Tibial nerve (tissue), 4 donors: ENCODE measurements at regions not wholly inside any gene's neighbourhood (a gene's known extent, or its start where the extent isn't known, plus 50 kb on each side); places are given as distances from the start of the nearest gene placed in this dataset.
"Not testable (repeated sequence)": the region's sequence is repeated elsewhere in the genome, so short reads cannot be mapped to it uniquely, and the experiment has no call there.

Experiments
- DNase-seq, 2 donors: peaks; one replicate each; pipeline ENCODE4 v3.0.0-alpha.2; 2019; ENCODE audit warnings: low spot score in 2 of 2
- H3K27ac ChIP-seq, 4 donors: fragments of 200-600 bp; sonication (generic) in 3 of 4; one replicate each; pipeline ENCODE4 v1.5.1; 2017 to 2019; ENCODE audit warnings: mild to moderate bottlenecking in 1 of 4
- H3K27me3 ChIP-seq, 2 donors: fragments of 200-600 bp; sonication (generic) in 1 of 2; one replicate each; pipeline versions ENCODE4 v1.5.1 to v1.6.0; 2017 to 2019
- H3K36me3 ChIP-seq, 3 donors: fragments of 200-600 bp; sonication (generic); one replicate each; pipeline ENCODE4 v1.5.1; 2018 to 2019
- H3K4me1 ChIP-seq, 4 donors: fragments of 200-600 bp; sonication (generic) in 3 of 4; one replicate each; pipeline ENCODE4 v1.5.1; 2017 to 2019
- H3K4me3 ChIP-seq, 4 donors: fragments of 200-600 bp; sonication (generic) in 3 of 4; one replicate each; pipeline ENCODE4 v1.5.1; 2017 to 2019; ENCODE audit warnings: mild to moderate bottlenecking in 1 of 4, moderate library complexity in 1 of 4
- H3K9me3 ChIP-seq, 4 donors: fragments of 200-600 bp; sonication (generic) in 3 of 4; one replicate each; pipeline ENCODE4 v1.5.1; 2017 to 2019
- EP300 ChIP-seq, 2 donors: sonication (generic); formaldehyde crosslinking; IDR thresholded peaks; one replicate each; pipeline ENCODE4 v1.6.1; 2017; ENCODE audit warnings: antibody characterized with exemption in 2 of 2, mild to moderate bottlenecking in 1 of 2
- POLR2A ChIP-seq, 2 donors: fragments of 450-650 bp; IDR thresholded peaks; one replicate each; pipeline ENCODE4 v1.6.1; 2017; ENCODE audit warnings: antibody characterized with exemption in 2 of 2, mild to moderate bottlenecking in 2 of 2, moderate library complexity in 2 of 2
- WGBS, 2 donors: methylation state at CpG; one replicate each; pipeline ENCODE4 v1.1.5; 2018; 5-methylcytosine and 5-hydroxymethylcytosine counted together
- TF ChIP-seq, protein P1 (sequence below), 5 experiments: fragments of 200-600 bp in 3 of 5; fragments of 450-650 bp in 2 of 5; sonication (generic) in 3 of 5; IDR thresholded peaks; one replicate each; pipeline ENCODE4 v1.5.1; 2016 to 2019; ENCODE audit warnings: antibody characterized with exemption in 5 of 5, mild to moderate bottlenecking in 3 of 5, moderate library complexity in 2 of 5

DNA sequence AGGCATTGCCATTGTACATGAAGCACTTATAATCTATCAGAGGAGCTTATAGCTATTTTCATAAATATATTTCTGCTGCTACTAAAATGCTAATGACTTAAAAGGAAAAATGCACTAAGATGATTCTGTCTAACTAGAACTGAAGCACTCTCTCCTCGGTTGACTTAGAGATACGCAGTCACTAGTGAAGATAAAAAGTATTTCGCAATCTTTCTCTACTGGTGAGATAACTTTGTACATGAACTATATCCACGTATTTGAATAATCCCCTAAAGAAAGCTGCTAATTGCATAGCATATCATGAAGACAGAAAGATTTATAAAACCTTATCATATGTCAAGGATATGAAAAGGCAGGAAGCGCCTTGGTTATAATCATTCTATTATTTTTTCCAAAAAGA lies 658.1 kb upstream of the PRMT6 start:
- Histone ChIP-seq H3K36me3 (no peaks in the 10 kb centered on the region), H3K27ac (no peak overlapping the region), H3K4me3 (no peak overlapping the region), H3K9me3 (no peaks in the 10 kb centered on the region), H3K27me3 (no peaks in the 10 kb centered on the region), H3K4me1 (no peaks in the 10 kb centered on the region)
- 82 to 85% methylated on average over 5 of the region's 5 CpGs for WGBS, 2 donors
- no peak for DNase-seq
- TF ChIP-seq EP300 (IDR thresholded peaks at IDR 0.05): no peak
- no peak for TF ChIP-seq POLR2A (IDR thresholded peaks at IDR 0.05)

DNA sequence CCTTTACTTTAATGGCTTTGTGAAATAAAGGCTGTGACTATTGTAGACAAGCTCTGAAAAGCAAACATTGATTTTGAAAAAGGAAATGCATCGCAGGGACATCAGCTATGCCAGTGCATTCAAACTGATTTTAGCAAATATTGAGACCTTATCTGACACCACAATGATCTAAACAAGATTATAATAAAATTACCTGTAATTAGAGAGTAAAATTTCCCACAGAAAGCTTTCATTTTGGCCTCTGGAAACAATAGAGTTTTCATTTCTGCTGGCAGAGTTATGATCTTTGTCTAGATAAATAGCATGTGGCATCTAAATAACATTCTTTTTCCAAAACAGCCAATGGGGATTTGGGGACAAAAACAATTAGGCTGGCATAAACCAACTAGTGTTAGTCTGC lies 650.4 kb upstream of the PRMT6 start:
- TF ChIP-seq, protein P1, sequence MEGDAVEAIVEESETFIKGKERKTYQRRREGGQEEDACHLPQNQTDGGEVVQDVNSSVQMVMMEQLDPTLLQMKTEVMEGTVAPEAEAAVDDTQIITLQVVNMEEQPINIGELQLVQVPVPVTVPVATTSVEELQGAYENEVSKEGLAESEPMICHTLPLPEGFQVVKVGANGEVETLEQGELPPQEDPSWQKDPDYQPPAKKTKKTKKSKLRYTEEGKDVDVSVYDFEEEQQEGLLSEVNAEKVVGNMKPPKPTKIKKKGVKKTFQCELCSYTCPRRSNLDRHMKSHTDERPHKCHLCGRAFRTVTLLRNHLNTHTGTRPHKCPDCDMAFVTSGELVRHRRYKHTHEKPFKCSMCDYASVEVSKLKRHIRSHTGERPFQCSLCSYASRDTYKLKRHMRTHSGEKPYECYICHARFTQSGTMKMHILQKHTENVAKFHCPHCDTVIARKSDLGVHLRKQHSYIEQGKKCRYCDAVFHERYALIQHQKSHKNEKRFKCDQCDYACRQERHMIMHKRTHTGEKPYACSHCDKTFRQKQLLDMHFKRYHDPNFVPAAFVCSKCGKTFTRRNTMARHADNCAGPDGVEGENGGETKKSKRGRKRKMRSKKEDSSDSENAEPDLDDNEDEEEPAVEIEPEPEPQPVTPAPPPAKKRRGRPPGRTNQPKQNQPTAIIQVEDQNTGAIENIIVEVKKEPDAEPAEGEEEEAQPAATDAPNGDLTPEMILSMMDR (IDR thresholded peaks at IDR 0.05): no peak
- TF ChIP-seq EP300 (IDR thresholded peaks at IDR 0.05): no peak
- TF ChIP-seq POLR2A (IDR thresholded peaks at IDR 0.05): no peak
- Histone ChIP-seq H3K4me3 (no peak overlapping the region), H3K27ac (no peak overlapping the region), H3K36me3 (no peaks in the 10 kb centered on the region), H3K4me1 (no peaks in the 10 kb centered on the region), H3K9me3 (no peaks in the 10 kb centered on the region), H3K27me3 (no peaks in the 10 kb centered on the region)
- WGBS, 2 donors: 53 to 62% methylated on average over 1 of the region's 1 CpG
- DNase-seq: no peak

DNA sequence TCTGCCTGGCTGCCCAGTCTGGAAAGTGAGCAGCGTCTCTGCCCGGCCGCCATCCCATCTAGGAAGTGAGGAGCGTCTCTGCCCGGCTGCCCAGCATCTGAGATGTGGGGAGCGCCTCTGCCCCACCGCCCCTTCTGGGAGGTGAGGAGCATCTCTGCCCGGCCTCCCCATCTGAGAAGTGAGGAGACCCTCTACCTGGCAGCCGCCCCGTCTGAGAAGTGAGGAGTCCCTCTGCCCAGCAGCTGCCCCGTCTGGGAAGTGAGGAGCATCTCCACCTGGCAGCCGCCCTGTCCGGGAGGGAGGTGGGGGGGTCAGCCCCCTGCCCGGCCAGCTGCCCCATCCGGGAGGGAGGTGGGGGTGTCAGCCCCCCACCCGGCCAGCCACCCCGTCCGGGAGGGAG lies 644.2 kb upstream of the PRMT6 start:
- H3K4me1 ChIP-seq, H3K27ac ChIP-seq, H3K4me3 ChIP-seq, DNase-seq, H3K9me3 ChIP-seq, H3K36me3 ChIP-seq, H3K27me3 ChIP-seq: not testable (repeated sequence)
- WGBS, 2 donors: 89 to 100% methylated on average over 4 to 7 of the region's 18 CpGs

DNA sequence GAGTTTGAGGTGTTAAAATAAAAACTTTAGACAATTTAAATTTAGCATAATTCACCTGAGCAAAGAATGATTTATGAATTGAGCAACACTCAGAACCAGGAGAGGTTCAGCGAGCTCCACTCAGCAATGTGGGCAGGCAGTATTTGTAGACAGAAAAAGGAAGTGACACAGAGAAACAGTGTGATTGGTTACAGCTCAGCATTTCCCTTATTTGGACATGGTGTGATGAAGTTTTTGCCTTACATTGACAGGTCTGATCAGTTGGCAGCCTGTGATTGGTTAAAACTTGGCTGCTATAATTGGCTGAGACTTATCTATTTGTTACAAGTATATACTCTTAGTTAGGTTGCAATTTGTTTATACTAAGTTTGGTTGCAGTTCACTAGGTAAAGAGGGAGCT lies 621.2 kb upstream of the PRMT6 start:
- no peak for TF ChIP-seq EP300 (IDR thresholded peaks at IDR 0.05)
- TF ChIP-seq, protein P1 (IDR thresholded peaks at IDR 0.05): no peak
- TF ChIP-seq POLR2A (IDR thresholded peaks at IDR 0.05): no peak
- WGBS, 2 donors: 84 to 100% methylated on average over 1 of the region's 1 CpG
- Histone ChIP-seq H3K4me3 (no peak overlapping the region), H3K4me1 (no peaks in the 10 kb centered on the region), H3K27me3 (no peaks in the 10 kb centered on the region), H3K9me3 (no peaks in the 10 kb centered on the region), H3K36me3 (no peaks in the 10 kb centered on the region), H3K27ac (no peak overlapping the region)
- no peak for DNase-seq

DNA sequence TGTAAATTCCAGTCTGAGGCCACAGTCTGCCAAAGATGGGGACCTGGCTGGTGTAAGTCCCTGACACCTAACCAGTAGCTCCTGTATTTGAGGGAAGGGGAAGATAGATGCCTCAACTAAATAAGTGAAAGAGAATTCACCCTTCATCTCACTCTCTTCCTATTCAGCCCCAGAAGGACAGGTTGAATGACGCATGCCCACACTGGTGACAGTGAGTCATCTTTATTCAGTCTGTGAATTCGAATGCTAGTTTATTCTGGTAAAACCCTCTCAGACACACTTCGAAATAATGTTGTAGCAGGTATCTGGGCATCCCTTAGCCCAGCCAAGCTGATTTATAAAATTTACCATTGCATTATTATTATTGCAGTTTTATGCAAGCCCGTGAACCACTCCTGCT lies 617.0 kb upstream of the PRMT6 start:
- 84 to 87% methylated on average over 4 of the region's 4 CpGs for WGBS, 2 donors
- Histone ChIP-seq H3K9me3 (no peaks in the 10 kb centered on the region), H3K36me3 (no peaks in the 10 kb centered on the region), H3K4me3 (no peak overlapping the region), H3K27me3 (no peaks in the 10 kb centered on the region), H3K4me1 (no peaks in the 10 kb centered on the region), H3K27ac (no peak overlapping the region)
- no peak for DNase-seq
- TF ChIP-seq, protein P1 (IDR thresholded peaks at IDR 0.05): no peak
- TF ChIP-seq EP300 (IDR thresholded peaks at IDR 0.05) (no peak), POLR2A (IDR thresholded peaks at IDR 0.05) (no peak)

DNA sequence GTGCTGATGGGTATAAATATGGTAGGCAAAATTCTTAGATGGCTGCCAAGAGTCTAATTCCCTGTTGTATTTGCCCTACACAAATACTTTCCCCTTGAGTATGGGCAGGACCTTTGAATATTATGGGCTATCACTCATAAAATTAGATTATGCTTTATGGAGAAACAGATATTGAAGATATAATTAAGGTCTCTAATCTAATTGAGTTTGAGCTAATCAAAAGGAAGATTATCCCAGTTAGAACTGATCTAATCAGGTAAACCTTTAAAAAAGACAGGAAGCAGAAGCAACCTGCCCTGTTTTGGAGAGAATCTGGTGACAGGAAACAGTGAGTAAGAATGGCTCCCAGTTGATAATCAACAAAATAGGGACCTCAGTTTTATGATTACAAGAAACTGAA lies 609.0 kb upstream of the PRMT6 start:
- no peaks in the 10 kb centered on the region for H3K36me3 ChIP-seq
- H3K4me3 ChIP-seq: no peak overlapping the region
- no peak overlapping the region for H3K27ac ChIP-seq
- no peak for TF ChIP-seq POLR2A (IDR thresholded peaks at IDR 0.05)
- H3K27me3 ChIP-seq: no peaks in the 10 kb centered on the region
- no peak for DNase-seq
- H3K9me3 ChIP-seq: no peaks in the 10 kb centered on the region
- no peaks in the 10 kb centered on the region for H3K4me1 ChIP-seq

DNA sequence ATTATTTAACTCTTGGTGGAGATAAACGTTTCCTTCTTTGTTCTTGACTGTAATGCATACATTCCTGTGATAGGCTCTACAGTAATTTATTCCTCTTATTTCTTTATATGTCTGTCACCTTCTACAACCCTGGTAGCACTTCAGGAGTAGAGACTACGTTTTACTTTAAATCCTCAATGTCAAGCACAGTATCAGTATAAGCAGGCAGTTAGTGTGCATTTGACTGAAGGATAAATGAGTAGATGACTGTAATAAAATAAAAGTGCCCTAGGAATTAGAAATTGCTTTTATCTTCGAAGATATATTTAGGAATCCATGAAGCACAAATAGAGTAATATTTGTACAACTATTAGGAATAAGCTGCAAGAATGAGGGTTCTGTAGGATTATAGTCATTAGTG lies 599.6 kb upstream of the PRMT6 start:
- Histone ChIP-seq H3K4me3 (no peak overlapping the region), H3K27me3 (no peaks in the 10 kb centered on the region), H3K27ac (no peak overlapping the region), H3K36me3 (no peaks in the 10 kb centered on the region), H3K4me1 (no peaks in the 10 kb centered on the region), H3K9me3 (no peaks in the 10 kb centered on the region)
- TF ChIP-seq POLR2A (IDR thresholded peaks at IDR 0.05) (no peak), EP300 (IDR thresholded peaks at IDR 0.05) (no peak)
- TF ChIP-seq, protein P1 (IDR thresholded peaks at IDR 0.05): no peak
- 57 to 65% methylated on average over 3 of the region's 3 CpGs for WGBS, 2 donors
- DNase-seq: no peak
